GM19324 (cell line): ENCODE measurements at regions not wholly inside any gene's neighbourhood (a gene's known extent, or its start where the extent isn't known, plus 50 kb on each side); places are given as distances from the start of the nearest gene placed in this dataset.

Experiments
- ATAC-seq: cut with Tn5 transposase; IDR thresholded peaks from one replicate; pipeline ENCODE4 v1.9.1; 2021; ENCODE audit warnings: mild to moderate bottlenecking, moderate library complexity; ENCODE audit not compliant: unreplicated experiment, low FRiP score

DNA sequence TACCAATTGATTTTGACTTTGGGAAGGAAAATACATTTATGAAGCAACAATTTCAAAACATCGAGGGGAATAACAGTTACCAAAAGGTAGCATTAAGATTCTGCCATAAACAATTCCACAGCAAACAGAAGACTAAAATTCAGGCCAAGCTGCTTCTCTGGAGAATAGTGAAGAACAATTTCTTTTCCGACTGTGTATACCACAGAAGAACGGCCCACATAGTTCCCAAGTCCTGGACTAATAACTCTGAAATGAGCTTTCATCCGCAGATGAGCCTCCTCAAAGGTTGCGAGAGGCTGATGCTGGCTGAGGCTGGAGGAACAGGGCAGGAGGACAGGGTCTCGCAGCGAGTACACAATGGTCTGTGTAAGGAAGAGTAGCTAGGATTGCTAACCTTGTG, 278.9 kb upstream of the TCF4 start:
- ATAC-seq, result no peak

DNA sequence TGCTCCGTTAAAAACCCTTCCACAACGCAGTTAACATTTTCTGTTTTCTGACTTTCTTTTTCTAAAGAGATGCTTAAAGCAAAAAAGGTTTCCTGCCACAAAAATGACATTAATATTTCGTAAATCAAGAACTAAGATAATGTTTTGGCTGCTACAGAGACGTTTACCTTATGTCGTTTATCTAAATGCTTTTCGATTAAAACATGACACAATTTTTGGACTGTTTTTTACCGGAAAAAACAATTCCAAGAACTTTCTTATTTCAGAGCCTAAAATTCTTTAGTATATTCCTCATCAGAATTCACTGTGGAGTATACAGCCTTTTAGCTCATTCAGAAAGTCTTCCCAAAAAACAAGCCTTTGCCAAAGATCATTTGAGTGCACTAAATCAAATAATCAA, 278.0 kb upstream of the TCF4 start:
- ATAC-seq, result no peak

DNA sequence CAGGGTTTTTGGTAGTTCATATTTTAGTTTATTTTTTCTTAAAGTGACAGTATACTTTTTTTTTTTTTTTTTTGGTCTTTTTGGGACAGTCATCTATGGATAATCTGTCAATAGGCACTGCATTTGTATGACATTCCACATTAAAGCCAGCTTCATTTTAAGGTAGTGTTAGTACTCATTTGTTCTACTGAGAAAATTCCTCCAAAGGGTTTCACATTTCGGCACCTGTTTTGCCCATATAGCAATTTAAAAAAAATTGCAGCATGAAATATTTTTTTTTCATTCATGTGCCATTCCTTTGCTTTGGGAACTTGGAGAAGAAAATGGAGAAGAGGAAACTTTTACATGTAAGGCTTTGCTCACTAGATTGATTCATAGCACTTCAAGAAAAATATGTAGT, 276.3 kb upstream of the TCF4 start:
- no peak for ATAC-seq

DNA sequence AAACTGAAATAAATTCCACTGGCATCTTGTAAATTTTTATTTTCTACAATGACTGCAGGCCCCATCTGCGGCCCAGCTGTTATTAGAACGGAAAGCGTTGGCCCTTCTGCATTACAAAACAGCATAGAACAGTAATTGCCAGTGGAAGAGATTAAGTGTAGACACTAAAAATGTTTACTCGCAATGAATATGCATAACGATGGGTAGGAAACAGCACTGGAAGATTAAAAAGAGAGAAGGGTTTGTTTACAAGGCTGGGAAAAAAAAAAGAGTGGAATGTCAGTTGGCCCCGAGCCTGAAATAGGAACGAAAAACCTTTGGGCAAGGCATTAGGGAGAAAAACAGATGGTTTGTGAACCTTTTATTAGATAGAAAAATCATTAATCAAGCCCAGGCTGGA, 275.9 kb upstream of the TCF4 start:
- ATAC-seq, result no peak

DNA sequence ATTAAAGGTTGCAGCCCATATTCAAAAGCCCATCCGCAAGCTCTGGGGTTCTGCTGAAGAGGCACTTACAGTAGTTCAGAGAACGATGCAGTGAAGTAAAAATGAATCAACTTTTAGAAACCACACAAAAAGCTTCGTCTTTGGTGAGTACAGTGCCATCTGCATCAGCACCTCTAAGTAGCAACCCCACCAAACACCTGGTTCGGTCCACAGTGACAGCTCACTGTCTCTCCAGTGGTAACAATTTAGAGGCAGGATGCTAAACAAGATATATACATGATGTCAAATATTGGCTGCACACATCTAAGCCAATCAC, 275.4 kb upstream of the TCF4 start:
- no peak for ATAC-seq

DNA sequence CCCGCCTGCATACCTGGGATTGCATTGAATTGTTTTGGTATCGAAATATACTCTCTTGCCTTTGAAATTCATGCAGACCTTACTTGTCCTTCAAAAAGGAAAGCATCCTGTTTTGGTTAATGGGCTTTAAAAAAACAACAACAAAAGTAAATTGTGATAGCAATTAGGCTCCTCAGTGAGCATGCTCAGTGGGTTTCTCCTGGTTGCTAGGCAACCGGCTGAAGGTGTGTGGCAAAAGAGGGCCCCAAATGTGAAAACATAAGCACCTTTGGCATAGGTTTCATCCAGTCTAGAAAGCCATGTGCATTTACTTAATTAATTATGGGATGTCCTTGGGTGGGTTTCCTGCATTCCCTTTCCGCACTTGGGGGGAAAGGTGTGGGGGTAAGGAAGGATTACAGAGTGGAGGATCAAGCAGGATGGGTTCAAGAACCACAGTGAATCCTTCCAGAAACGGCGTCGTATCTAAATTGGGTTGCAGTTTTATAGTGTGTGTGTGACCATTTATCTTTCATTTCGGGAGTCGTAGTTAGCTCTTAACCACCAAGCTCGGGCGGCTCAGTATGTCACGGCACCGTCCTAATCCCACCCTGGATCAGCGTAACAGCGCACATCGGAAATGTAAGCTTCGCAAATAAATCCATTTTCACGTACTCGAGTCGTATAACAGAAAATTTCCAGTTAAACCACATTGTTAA, 274.9 kb upstream of the TCF4 start:
- no peak for ATAC-seq

DNA sequence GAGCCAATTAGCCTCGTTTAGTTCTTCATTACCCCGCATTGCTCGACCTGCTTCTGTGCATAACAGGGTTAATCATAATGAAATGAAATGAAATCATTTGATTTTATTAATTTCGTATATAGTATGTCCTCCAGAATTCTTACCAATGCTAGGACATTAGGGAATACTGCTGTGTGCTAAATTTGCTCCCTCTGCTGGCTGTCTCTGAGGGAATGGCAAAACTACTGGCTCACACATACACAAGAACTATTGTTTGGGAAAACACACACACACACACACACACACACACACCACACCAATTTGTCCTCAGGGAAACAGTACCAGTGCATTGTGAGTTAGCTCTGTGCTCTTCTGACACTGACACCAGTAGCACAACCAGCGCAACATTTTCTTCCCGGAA, 273.3 kb upstream of the TCF4 start:
- ATAC-seq, result no peak

DNA sequence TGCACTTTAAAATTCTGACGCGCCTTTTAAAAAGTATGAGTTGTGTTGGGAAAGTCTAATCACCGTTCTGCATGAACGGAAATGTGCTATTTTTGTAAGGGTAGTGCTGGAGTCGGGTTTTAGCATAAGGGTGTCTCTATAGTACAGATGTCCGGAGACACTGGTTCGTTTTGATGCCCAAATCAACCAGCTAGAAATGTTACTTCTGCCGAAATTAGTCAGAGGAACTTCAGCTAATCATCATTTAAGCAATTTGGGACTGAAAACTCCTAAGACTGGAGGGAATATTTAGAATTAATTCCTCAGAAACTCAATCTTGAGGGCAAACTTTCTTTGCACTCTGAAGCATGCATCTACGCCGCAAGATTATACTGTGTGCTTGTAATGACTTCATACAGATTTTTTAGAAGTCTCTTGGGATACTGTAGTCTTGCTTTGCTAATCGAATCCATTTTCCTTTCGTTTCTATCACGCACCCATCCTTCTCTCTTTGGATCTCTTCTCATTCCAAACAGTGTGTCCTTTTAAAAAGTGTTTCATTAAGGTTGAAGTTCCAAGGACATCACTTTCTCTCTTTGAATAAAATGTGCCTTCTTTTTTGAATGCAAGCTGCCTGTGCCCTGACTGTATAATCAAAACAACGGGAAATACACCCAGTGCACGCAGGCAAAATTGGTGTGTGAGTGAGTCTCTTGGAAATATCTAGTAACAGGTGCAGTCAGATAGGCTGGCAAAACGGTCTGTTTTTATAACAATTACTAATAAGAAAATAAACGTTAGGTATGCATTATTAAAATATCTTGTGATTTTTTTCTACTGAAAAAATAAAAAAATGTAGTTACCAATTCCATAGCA, 270.9 kb upstream of the TCF4 start:
- no peak for ATAC-seq

DNA sequence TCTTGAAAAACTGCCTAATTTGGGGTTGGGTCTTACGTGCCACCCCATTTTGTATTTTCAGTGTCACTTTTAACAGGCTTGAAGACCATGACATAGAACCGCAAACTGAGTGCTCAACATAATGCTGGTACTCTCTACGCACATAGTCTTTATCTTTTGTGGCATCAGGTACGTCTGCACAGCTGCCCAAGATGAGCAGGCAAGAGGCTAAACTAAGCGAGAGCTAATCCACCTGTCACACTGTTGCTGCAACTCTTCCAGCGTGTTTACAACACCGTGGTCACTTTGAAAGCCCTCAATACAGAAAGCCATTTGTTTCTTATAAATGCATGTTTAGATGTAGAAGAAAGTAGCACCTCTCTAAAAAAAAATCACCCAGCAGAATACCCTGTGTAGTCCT, 270.0 kb upstream of the TCF4 start:
- no peak for ATAC-seq

DNA sequence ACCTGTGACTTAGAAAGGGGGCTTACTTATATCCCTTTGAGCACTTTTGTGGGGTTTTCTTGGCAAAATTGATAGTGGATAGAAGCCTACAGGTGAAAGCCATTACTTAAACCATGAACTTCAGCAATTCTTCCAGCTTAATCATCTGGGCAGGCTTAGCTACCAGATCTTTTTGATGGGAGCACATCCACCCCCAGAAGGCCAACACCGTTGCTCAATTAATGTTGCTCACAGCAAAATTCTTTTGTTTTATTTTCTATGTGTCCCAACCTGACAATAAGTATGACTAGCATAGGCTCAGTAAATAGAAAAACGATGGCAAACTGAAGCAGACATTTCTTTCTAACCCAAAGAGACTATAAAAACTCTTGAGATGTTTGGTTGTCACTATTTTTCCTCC, 269.4 kb upstream of the TCF4 start:
- ATAC-seq, result no peak

DNA sequence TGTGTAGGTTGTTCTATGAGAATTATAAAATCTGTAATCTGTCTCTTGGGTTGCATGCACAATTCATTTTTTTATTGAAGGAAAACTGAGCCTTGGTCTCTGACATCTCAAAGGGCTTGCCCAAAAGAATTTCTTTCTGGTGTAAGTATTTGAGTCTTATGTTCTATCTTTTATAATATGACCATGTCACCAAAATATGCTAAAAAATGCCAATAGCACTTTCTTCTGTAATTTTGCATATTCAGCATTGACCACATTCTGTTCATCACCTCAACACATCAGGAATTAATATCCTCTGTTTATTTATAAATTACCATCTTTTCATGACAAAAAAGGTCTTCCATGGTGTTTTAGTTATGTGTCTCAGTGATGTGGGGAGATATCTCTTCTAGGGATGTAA, 268.7 kb upstream of the TCF4 start:
- ATAC-seq, result no peak

DNA sequence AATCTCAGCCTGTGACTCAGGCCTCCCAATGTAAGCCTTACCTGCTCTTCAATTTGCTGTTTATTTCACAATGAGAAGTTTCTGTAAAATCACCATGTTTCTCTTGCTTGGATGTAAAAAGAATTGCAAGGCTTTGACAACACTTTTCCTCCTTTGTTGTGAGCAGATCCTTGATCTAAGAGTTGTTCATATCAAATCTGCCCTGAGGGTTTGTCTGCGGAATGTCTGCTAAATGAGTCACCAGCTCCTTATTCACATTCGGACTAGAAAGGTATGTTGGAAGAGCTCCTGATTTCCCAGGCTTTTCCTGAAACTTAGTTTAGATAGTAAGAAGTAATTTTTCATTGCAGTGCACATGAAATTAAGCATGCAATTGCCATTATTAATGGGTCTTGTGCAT, 268.2 kb upstream of the TCF4 start:
- no peak for ATAC-seq

DNA sequence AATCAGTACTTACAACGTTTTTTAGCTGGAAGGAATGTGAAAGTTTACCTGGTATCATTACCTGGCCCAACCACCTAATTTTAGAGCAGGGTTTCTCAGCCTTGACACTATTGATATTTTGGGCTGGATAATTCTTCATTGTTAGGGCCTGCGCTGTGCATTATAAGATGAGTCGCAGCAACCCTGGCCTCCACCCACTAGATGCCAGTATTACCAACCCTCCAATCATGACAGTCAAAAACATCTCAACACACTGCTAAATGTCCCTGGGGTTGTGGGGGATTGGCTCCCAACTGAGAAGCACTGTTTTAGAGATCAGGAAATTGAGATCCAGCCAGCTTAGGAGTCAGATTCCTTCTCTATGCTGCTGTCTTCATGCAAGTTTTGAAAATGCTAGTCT, 265.3 kb upstream of the TCF4 start:
- no peak for ATAC-seq

DNA sequence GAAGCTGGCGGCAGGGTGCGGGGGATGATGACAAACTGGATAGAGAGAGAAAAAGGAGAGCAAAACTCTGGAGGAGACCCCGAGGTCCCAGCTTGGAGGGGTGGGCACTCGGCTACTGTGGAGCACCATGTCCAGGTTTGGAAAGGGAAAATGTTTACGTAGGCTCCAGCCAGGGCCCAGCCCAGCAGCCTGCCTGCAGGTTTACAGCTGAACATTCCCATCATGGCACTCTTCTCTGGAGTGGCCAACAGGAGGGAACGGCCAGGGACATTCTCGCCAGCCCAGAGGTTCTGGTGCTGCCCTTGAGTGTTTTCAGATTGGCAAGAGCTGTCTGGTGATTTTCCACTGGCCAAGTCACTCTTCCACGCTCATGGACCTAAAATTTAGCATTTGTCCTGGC, 262.9 kb upstream of the TCF4 start:
- no peak for ATAC-seq

DNA sequence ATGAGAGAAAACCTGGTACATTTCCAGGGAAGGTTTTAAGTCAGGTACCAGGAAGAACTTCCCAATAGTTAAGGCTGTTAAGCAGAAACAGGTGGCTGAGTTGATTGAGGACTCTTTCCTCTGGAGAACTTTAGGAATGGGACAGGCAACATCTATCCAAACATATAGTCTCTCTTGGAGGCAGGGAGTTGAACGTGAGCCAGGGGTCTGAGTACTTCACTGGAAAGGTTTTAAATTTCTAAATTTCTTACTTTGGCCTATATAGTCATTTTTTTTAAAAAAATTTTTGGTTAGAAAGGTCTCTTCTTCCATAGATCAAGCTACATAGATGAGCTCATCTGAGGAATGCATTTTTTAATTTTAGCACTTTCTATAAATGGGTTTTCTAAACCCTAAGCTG, 261.4 kb upstream of the TCF4 start:
- ATAC-seq, result no peak

DNA sequence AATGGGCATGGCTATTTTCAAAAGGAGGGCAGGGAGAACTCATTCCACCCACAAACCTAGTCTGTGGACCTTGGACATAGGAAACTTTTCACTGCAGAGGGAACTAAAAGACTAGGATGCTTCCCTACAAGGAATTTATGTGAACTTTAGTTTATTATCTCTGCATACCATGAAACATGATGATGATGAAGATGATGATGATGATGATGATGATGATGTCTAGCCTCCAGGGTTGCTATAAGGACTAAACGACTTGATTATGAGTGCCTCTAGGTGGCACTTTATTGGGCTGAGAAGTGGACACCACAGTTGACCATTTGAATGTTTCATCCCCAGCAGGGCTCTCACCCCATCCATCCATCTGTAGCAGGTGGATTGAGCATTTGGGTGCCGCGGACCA, 260.0 kb upstream of the TCF4 start:
- ATAC-seq, result no peak

DNA sequence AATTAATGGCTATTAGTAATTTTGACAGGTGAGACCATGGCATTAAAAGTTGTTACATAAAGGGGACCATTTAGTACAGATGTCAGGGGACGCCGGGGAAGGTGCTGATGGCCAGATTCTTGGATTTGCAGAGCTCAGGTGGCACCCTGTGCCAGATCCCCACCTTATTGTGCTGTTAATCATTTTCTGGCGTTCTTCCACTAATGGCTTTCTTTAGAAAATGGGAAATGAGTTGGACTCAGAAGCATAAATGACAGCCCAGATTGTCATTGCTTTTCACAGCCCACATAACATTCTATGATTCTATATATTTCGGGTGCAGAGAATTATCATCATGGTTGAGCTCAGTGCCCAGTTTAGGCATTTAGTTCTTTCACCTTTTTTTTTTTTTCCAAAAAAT, 257.2 kb upstream of the TCF4 start:
- ATAC-seq, result no peak

DNA sequence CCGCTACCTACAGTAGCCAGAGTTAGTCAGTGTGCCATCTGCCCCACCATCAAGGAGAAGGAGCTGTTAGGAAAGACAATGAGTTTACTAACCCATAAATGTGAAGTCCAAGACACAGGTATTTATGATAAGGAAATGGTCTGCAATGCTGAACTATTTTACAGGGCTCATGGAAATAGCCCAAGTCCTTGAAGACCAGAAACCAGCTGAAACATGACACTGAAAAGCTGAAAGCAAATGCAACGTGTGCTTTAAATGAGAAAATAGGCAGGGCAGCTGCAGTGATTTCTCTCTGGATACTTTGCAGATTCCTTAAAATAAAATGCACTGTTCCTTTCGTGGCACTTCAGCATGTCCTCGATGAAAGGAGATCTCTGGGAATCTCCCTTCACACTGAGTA, 256.4 kb upstream of the TCF4 start:
- no peak for ATAC-seq

DNA sequence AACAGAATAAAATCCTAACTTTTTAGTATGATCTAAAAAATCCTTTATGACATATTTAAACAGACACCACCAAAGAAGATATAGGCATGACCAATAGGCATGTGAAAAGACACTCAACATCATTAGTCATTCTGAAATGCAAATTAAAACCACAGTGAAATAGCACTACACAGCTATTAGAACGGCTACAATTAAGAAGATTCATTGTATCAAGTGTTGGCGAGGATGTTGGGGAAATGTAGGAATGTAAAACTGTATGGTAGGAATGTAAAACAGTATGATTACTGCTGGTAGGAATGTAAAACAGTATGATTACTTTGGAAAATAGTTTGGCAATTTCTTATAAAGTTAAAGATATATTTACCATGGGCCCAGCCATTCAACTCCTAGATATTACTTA, 253.3 kb upstream of the TCF4 start:
- ATAC-seq, result no peak

DNA sequence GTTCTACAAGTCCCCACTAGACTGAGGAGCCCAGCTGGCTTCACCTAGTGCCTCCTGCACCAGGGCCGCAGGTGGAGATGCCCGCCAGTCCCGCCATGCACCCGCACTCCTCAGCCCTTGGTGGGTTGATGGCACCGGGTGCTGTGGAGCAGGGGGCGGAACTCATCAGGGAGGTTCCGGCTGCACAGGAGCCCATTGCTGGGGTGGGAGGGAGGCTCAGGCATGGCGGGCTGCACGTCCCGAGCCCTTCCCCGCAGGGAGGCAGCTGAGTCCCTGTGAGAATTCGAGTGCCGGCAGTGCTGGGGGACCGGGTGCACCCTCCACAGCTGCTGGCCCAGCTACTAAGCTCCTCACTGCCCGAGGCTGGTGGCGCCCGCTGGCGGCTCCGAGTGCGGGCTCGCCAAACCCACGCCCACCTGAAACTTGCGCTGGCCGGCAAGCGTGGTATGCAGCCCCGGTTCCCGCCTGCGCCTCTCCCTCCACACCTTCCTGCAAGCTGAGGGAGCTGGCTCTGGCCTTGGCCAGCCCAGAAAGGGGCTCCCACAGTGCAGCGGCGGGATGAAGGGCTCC, 252.7 kb upstream of the TCF4 start:
- ATAC-seq, result no peak

DNA sequence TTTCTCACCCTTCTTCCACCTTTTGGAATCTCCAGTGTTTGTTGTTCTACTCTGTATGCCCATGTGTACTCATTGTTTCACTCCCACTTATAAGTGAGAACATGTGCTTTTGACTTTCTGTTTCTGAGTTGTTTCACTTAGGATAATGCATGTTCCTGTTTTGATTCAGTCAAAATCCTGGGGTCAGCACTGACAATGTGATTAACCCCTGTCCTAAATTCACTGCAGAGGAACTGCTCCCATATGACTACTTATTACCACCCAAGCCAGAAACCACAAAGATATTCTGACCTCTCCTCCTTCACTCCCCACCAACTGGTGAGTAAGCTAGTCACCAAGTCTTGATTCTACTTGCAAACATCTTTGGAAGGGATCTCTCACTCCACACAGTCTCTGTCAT, 251.4 kb upstream of the TCF4 start:
- no peak for ATAC-seq

DNA sequence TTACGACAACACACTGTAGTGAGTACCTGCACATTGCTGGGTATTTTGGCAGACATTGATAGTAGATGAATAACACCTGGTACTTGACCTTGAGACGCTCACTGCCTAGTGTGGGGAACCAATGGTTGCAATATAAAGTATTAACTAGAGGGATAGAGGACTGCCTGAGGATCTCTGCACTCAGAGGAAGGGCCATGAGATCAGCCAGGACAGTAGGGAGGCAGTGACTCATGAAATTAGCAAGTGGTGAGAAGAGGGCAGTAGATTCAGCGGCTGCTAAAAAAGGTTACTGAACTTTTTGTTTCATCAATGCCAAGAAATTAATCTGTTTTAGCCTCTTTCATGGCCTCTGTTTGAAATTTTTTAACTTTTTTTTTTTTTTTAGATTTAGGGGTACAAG, 250.8 kb upstream of the TCF4 start:
- ATAC-seq, result no peak
